Astrocyte (in vitro differentiated cells and primary cell): ENCODE measurements at regions not wholly inside any gene's neighbourhood (a gene's known extent, or its start where the extent isn't known, plus 50 kb on each side); places are given as distances from the start of the nearest gene placed in this dataset.
A peak's percentile ranks its signal among the peaks of the same experiment; 100 is the strongest.
"Not testable (repeated sequence)": the region's sequence is repeated elsewhere in the genome, so short reads cannot be mapped to it uniquely, and the experiment has no call there.

Experiments used
- DNase-seq: peaks from one replicate; pipeline ENCODE4 v3.0.0-alpha.2; 2010; ENCODE audit warnings: low read depth
- FAIRE-seq: peaks from 2 replicates; lab custom pipeline; 2011; peaks lifted over from hg19 to GRCh38; lab: Jason Lieb, UNC
- H2AFZ ChIP-seq: 2 replicates; pipeline ENCODE4 v1.6.0; 2012; ENCODE audit warnings: low read depth, low read length, inconsistent platforms
- H3K27ac ChIP-seq: 2 replicates; pipeline ENCODE4 v1.5.1; 2011; ENCODE audit warnings: low read depth, low read length, inconsistent platforms
- H3K27me3 ChIP-seq: 2 replicates; pipeline ENCODE4 v1.6.0; 2011; ENCODE audit warnings: low read length, inconsistent platforms; ENCODE audit not compliant: insufficient read depth
- H3K36me3 ChIP-seq: 2 replicates; pipeline ENCODE4 v1.5.1; 2011; ENCODE audit warnings: low read length, inconsistent platforms; ENCODE audit not compliant: insufficient read depth
- H3K4me1 ChIP-seq: 2 replicates; pipeline ENCODE4 v1.5.1; 2011; ENCODE audit warnings: low read length, inconsistent platforms; ENCODE audit not compliant: insufficient read depth
- H3K4me2 ChIP-seq: 2 replicates; pipeline ENCODE4 v1.6.0; 2012; ENCODE audit warnings: low read length, inconsistent platforms
- H3K4me3 ChIP-seq: 2 replicates; pipeline ENCODE4 v1.5.1; 2011; ENCODE audit warnings: low read depth, mild to moderate bottlenecking, low read length, inconsistent platforms; ENCODE audit not compliant: insufficient read depth
- H3K79me2 ChIP-seq: 2 replicates; pipeline ENCODE4 v1.6.0; 2012; ENCODE audit warnings: mild to moderate bottlenecking, low read length, inconsistent platforms; ENCODE audit not compliant: insufficient read depth
- H3K9ac ChIP-seq: 2 replicates; pipeline ENCODE4 v1.6.0; 2012; ENCODE audit warnings: mild to moderate bottlenecking, low read length, inconsistent platforms
- H3K9me3 ChIP-seq: 2 replicates; pipeline ENCODE4 v1.5.1; 2012; ENCODE audit warnings: low read depth, mild to moderate bottlenecking, low read length, inconsistent platforms; ENCODE audit not compliant: insufficient read depth
- H4K20me1 ChIP-seq: 2 replicates; pipeline ENCODE4 v1.6.0; 2012; ENCODE audit warnings: low read length, inconsistent platforms; ENCODE audit not compliant: insufficient read depth
- H3K27ac Mint-ChIP-seq: one replicate; pipeline ENCODE4 v1.8.0; 2021; ENCODE audit warnings: mild to moderate bottlenecking, mixed read lengths; ENCODE audit not compliant: unreplicated experiment
- H3K27me3 Mint-ChIP-seq: one replicate; pipeline ENCODE4 v1.8.0; 2021; ENCODE audit warnings: low read depth, mixed read lengths; ENCODE audit not compliant: unreplicated experiment
- H3K36me3 Mint-ChIP-seq: one replicate; pipeline ENCODE4 v1.8.0; 2021; ENCODE audit warnings: low read depth, mixed read lengths; ENCODE audit not compliant: unreplicated experiment
- H3K4me1 Mint-ChIP-seq: one replicate; pipeline ENCODE4 v1.8.0; 2021; ENCODE audit warnings: low read depth, mixed read lengths; ENCODE audit not compliant: unreplicated experiment
- H3K4me3 Mint-ChIP-seq: one replicate; pipeline ENCODE4 v1.8.0; 2021; ENCODE audit warnings: mild to moderate bottlenecking, moderate library complexity, mixed read lengths; ENCODE audit not compliant: unreplicated experiment
- H3K9me3 Mint-ChIP-seq: one replicate; pipeline ENCODE4 v1.8.0; 2021; ENCODE audit warnings: mild to moderate bottlenecking, mixed read lengths; ENCODE audit not compliant: unreplicated experiment
- CTCF ChIP-seq: IDR thresholded peaks from 2 replicates; pipeline ENCODE4 v1.5.1; 2011; ENCODE audit warnings: low read depth, mild to moderate bottlenecking, inconsistent platforms, low read length, moderate library complexity; ENCODE audit not compliant: insufficient read depth
- EZH2 ChIP-seq: IDR thresholded peaks from 2 replicates; pipeline ENCODE4 v1.6.1; 2012; ENCODE audit warnings: mild to moderate bottlenecking, low read length, inconsistent platforms; ENCODE audit not compliant: insufficient read depth

GRCh38 chr2:105486762-105487141, 87.9 kb upstream of the FHL2 start:
- no peak overlapping the region for H2AFZ ChIP-seq
- peaks cover 7% of the 10 kb centered on the region for H3K27me3 Mint-ChIP-seq
- H3K9ac ChIP-seq = no peak overlapping the region
- H3K4me3 Mint-ChIP-seq = no peak overlapping the region
- peak overlapping the region; percentile 41 for H3K27ac Mint-ChIP-seq
- no peaks in the 10 kb centered on the region for H3K36me3 ChIP-seq
- H3K36me3 Mint-ChIP-seq = no peaks in the 10 kb centered on the region
- H3K9me3 ChIP-seq = no peaks in the 10 kb centered on the region
- FAIRE-seq (no peak), DNase-seq (no peak)
- peaks cover 11% of the 10 kb centered on the region for H3K4me1 ChIP-seq
- peak overlapping the region; percentile 65 for H3K4me2 ChIP-seq
- no peaks in the 10 kb centered on the region for H3K79me2 ChIP-seq
- H4K20me1 ChIP-seq = no peaks in the 10 kb centered on the region
- no peak for TF ChIP-seq CTCF
- no peak overlapping the region for H3K4me3 ChIP-seq
- peaks cover 2% of the 10 kb centered on the region for H3K9me3 Mint-ChIP-seq
- H3K4me1 Mint-ChIP-seq = peaks cover 10% of the 10 kb centered on the region
- peak overlapping the region; percentile 14 for H3K27ac ChIP-seq
- H3K27me3 ChIP-seq = peaks cover 20% of the 10 kb centered on the region

- no peaks in the 10 kb centered on the region for H4K20me1 ChIP-seq
- TF ChIP-seq EZH2 = no peak
- TF ChIP-seq CTCF = no peak
- peaks cover 3% of the 10 kb centered on the region for H3K4me1 Mint-ChIP-seq
- no peaks in the 10 kb centered on the region for H3K79me2 ChIP-seq
- no peak overlapping the region for H3K4me3 Mint-ChIP-seq
- no peak overlapping the region for H3K9ac ChIP-seq
- H3K9me3 Mint-ChIP-seq = no peaks in the 10 kb centered on the region
- H3K4me2 ChIP-seq = no peak overlapping the region
- H3K27me3 Mint-ChIP-seq = peaks cover 5% of the 10 kb centered on the region
- H2AFZ ChIP-seq = no peak overlapping the region
- H3K4me3 ChIP-seq = no peak overlapping the region
- no peak for DNase-seq
- FAIRE-seq = no peak
- peaks cover 2% of the 10 kb centered on the region for H3K36me3 Mint-ChIP-seq
- H3K27me3 ChIP-seq = peaks cover 10% of the 10 kb centered on the region
- no peaks in the 10 kb centered on the region for H3K9me3 ChIP-seq
- H3K27ac ChIP-seq = no peak overlapping the region
- no peaks in the 10 kb centered on the region for H3K36me3 ChIP-seq
- no peaks in the 10 kb centered on the region for H3K4me1 ChIP-seq
- H3K27ac Mint-ChIP-seq = no peak overlapping the region
Observed at GRCh38 chr2:105478670-105479069, 79.8 kb upstream of the FHL2 start.

DNA sequence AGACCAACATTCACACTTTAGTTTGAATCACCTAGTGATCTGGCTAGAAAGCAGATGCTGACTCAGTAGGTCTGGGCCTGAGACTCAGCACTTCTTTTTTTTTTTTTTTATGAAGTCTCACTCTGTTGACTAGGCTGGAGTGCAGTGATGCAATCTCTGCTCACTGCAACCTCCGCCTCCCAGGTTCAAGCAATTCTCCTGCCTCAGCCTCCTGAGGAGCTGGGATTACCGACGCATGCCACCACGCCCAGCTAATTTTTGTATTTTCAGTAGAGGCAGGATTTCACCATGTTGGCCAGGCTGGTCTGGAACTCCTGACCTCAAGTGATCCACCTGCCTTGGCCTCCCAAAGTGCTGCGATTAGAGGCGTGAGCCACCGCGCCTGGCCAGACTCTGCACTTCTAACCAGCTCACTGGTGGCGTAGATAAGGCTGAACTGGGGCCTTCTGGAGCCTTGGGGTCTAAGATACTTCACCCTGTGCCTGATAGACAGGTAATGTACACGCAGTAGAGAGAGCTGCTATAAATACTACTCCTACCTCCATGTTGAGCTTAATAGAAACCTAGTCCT, 78.3 kb upstream of the FHL2 start:
- not testable (repeated sequence) for H3K27me3 Mint-ChIP-seq, H3K4me1 ChIP-seq, FAIRE-seq, H3K79me2 ChIP-seq, H3K27ac Mint-ChIP-seq, H3K36me3 Mint-ChIP-seq, H3K9me3 Mint-ChIP-seq, H3K9ac ChIP-seq, H3K4me2 ChIP-seq, H3K36me3 ChIP-seq, H3K4me3 ChIP-seq, DNase-seq, H3K27ac ChIP-seq, H3K4me3 Mint-ChIP-seq, H4K20me1 ChIP-seq, H3K9me3 ChIP-seq, H2AFZ ChIP-seq, H3K4me1 Mint-ChIP-seq
- peaks cover 13% of the 10 kb centered on the region for H3K27me3 ChIP-seq
